ENCODE measurements at regions not wholly inside any gene's neighbourhood (a gene's known extent, or its start where the extent isn't known, plus 50 kb on each side); places are given as distances from the start of the nearest gene placed in this dataset.

DNA sequence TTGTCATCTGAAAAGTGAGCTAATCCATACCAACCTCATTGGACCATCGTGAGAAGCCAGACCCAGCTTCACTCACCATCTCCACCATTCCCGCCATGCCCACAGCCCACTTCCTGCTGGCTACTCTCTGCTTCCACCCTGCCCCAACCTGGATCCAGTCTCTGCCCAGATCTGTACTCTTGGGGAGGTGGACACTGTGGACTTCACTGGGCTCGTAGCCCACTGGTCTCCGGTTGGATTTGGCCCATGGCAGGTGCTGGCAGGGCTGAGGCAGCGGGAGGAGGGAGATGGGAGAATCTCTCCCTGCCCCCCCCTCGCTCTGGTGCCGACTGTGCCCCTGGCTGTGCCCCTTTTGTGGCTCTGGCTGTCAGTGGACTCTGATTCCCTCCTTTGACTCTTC, 193.8 kb downstream of the ABHD5 start:
- TF ChIP-seq, protein P1, sequence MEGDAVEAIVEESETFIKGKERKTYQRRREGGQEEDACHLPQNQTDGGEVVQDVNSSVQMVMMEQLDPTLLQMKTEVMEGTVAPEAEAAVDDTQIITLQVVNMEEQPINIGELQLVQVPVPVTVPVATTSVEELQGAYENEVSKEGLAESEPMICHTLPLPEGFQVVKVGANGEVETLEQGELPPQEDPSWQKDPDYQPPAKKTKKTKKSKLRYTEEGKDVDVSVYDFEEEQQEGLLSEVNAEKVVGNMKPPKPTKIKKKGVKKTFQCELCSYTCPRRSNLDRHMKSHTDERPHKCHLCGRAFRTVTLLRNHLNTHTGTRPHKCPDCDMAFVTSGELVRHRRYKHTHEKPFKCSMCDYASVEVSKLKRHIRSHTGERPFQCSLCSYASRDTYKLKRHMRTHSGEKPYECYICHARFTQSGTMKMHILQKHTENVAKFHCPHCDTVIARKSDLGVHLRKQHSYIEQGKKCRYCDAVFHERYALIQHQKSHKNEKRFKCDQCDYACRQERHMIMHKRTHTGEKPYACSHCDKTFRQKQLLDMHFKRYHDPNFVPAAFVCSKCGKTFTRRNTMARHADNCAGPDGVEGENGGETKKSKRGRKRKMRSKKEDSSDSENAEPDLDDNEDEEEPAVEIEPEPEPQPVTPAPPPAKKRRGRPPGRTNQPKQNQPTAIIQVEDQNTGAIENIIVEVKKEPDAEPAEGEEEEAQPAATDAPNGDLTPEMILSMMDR (IDR thresholded peaks at IDR 0.05; ENCODE audit: insufficient read depth, low read depth, low read length), result no peak
- no peak for DNase-seq (ENCODE audit: low read depth)

DNA sequence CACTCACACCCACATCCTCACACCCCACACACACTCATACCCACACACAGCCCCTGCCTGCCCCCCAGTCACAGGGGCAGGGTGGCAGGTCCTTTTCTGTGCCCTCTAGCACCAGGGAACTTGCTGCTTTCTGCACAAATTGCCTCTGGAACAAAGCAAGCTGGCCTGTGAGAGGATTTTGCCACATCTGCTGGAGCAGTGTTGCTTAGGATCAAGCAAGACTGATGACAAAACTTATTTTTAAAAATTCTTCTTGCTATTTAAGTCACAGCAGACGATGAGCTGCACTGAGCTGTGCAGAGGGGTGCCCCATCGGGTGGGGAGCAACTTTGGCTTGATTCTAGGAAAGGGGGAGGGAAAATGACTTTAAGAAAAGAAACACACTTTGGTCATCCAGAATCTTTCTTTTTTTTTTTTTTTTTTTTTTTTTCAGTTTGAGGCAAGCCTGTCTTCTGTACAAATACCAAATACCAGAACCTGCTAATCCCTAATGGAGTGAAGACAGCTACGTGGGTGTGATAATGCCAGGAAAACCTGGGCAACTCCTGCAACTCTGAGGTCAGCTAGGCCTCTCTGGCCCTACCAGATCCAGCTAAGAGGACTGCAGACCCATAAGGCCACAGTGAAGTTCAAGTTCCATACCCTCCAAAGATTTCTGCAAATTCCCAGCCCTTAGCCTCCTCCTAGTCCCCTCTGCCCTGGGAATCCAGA, 195.3 kb downstream of the ABHD5 start:
- DNase-seq (ENCODE audit: low read depth), result no peak
- no peak overlapping the region for H3K4me3 ChIP-seq (ENCODE audit: low read depth, low read length)
- TF ChIP-seq, protein P1 (IDR thresholded peaks at IDR 0.05; ENCODE audit: insufficient read depth, low read depth, low read length), result no peak

More for the DNA sequence above, 193.8 kb downstream of the ABHD5 start:
- H3K4me3 ChIP-seq (ENCODE audit: low read depth, low read length), result no peak overlapping the region

DNA sequence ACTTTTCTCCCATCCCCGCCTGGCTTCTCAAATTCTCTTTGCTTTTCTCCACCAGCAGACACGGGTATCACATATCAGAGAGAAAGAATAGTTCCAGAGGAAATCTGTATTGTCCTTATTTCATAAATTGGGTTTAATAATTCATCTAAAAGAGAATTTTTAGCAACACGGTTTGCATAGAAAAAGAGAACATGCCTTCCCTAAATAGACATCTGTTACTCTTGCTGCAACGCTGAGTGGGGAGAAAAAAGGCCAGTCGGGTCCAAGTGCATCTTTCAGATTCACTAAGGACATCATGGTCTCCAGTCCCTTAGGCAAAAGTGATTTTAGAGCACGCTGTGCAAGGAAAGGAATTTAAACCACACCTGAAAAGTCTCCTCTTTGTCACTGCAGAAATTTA, 201.3 kb downstream of the ABHD5 start:
- no peak for DNase-seq (ENCODE audit: low read depth)
- H3K4me3 ChIP-seq (ENCODE audit: low read depth, low read length), result no peak overlapping the region
- TF ChIP-seq, protein P1 (IDR thresholded peaks at IDR 0.05; ENCODE audit: insufficient read depth, low read depth, low read length), result no peak

DNA sequence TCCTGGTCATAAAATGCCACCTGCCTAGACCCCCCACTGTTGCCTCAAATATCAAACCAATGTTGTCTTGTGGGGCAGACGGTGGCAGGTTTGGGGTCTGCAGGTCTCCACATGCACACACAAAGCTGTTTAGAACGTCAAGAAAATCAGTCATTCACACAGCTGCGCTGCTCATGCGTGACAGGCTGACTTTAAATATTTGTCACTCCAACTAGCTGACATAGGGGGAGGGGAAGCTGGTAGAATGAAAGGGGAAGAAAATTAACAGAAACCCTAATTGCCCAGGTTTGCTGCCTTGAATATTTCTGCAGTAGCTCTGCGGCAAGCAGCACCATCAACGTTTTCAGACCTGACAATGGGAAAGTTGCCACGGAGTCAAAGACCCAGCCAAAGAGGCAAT, 201.8 kb downstream of the ABHD5 start:
- TF ChIP-seq, protein P1 (IDR thresholded peaks at IDR 0.05; ENCODE audit: insufficient read depth, low read depth, low read length), result no peak
- DNase-seq (ENCODE audit: low read depth), result no peak
- H3K4me3 ChIP-seq (ENCODE audit: low read depth, low read length), result no peak overlapping the region

DNA sequence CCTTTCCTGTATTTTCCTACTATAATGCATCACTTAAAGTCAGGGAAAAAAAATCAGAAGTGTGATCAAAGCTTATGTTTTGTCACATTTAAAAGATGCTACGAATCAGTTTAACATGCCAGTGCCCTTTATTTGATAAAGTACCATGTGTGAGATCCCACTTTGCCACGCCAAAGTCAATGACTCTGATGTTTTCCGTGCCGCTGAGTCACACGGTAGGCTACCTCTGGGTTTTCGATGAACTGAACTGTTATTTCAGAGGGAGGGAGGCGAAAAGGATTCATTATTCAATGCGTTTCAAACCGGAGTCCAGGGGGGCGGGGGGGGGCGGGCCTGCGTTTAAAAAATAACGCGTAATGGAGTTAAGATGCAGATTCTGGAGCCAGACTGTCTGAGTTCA, 203.0 kb downstream of the ABHD5 start:
- peak overlapping the region; percentile 53 for H3K4me3 ChIP-seq (ENCODE audit: low read depth, low read length)
- no peak for DNase-seq (ENCODE audit: low read depth)
- TF ChIP-seq, protein P1 (IDR thresholded peaks at IDR 0.05; ENCODE audit: insufficient read depth, low read depth, low read length), result no peak

DNA sequence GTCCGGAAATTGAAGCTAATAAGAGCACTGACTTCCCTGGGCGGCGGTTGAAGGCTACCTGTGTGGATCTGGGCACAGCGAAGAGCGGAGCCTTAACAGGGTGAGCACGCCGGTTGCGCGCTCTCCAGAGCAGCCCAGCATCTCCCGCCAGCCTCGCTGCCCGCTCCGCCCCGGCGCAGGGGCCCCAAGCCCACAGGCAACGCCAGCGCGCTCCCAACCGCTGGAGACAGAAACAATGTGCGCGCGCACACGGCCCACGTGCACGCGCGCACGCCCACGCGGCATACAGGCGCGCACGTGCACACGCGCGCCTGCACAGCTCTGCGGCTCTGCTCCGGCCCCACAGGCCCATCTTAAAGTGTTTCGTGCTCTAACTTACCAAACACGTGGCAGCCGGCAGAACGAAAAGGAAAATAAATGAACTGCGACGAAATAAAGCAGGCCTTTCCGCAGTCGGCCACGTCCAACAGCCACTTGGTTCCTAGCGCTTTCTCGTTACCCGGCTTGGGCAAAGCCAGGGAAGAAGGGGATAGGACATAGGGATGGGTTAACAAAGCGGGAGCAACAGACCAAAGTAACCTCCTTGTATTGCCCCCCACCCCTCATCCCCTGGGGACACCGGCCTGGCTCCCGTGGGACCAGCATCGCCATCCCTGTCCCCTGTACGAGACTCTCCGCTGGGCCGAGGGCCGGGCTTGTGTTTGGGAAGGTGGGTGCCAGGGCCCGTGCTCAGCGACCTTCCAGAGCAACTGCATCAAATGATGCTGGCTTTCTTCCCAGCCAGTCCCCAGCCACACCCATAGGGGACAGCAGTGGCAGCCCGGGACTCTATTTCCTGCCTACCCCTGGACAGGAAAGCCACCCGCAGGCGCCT, 203.7 kb downstream of the ABHD5 start:
- TF ChIP-seq, protein P1 (IDR thresholded peaks at IDR 0.05; ENCODE audit: insufficient read depth, low read depth, low read length), result no peak
- DNase-seq (ENCODE audit: low read depth), result peak; percentile 38
- peak overlapping the region; percentile 53 for H3K4me3 ChIP-seq (ENCODE audit: low read depth, low read length)

All from fibroblast of villous mesenchyme (primary cell).